Panc1 (cell line): ENCODE measurements at regions not wholly inside any gene's neighbourhood (a gene's known extent, or its start where the extent isn't known, plus 50 kb on each side); places are given as distances from the start of the nearest gene placed in this dataset.

Source experiments
- POLR2AphosphoS5 ChIP-seq: IDR thresholded peaks from 2 replicates; pipeline ENCODE4 v1.6.1; 2012; ENCODE audit warnings: mild to moderate bottlenecking, low read depth, low read length, moderate library complexity
- SIN3A ChIP-seq: IDR thresholded peaks from 2 replicates; pipeline ENCODE4 v1.6.1; 2012; ENCODE audit warnings: low read depth, mild to moderate bottlenecking, low read length, moderate library complexity, borderline replicate concordance; ENCODE audit not compliant: insufficient read depth
- TCF7L2 ChIP-seq: IDR thresholded peaks from 2 replicates; pipeline ENCODE4 v1.6.1; 2011; ENCODE audit warnings: mild to moderate bottlenecking, low read depth, low read length, inconsistent platforms
- TF ChIP-seq, protein P1 (sequence below): fragments of 450-650 bp; IDR thresholded peaks from 2 replicates; pipeline ENCODE4 v1.5.1; 2017; ENCODE audit warnings: mild to moderate bottlenecking
- TF ChIP-seq, protein P2 (sequence below), 2 experiments: IDR thresholded peaks; 2 replicates each; pipeline ENCODE4 v1.6.1; 2011 to 2012; ENCODE audit warnings: low read depth in 2 of 2, control low read depth in 1 of 2, low read length in 1 of 2, mild to moderate bottlenecking in 1 of 2, moderate library complexity in 1 of 2; ENCODE audit not compliant: insufficient read depth in 1 of 2

DNA sequence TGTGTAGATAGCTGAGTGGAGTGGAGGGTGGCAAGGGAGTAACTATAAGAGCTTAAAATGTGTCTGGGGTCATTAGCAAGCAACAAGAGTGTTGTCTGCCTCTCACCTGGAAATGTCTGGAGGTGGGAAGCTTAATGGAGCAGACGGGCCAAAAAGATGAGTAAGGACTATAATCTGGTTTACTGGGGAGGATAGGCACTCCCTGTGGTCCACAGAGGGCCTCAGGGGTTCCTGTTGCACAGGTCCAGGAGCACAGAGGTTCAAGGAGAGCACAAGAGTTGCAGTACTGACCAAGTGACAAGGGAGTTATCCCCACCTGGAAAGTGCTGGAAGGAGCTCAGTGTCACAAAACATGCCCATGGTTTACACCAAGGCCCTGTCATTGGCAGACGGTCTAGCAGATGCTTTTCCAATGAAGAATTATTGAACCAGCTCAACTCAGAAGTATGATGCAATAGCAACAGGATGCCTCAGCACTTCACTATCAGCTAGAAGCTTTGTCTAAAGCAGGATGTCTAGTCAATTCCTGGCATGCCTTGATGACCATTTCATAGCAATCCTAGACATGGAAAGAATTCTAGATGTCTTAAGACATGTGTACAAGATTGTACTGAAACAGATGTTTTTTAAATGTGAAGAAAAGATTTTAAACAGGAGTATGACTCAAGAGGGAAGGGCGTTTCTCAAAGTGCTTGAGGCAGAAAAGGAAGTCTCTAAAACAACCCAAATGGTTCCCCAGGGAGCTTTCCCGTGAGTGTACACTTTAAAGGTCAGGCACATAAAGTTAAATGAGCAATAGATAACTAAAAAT is 62.9 kb upstream of the SERPINE2 start:
- TF ChIP-seq, protein P1, sequence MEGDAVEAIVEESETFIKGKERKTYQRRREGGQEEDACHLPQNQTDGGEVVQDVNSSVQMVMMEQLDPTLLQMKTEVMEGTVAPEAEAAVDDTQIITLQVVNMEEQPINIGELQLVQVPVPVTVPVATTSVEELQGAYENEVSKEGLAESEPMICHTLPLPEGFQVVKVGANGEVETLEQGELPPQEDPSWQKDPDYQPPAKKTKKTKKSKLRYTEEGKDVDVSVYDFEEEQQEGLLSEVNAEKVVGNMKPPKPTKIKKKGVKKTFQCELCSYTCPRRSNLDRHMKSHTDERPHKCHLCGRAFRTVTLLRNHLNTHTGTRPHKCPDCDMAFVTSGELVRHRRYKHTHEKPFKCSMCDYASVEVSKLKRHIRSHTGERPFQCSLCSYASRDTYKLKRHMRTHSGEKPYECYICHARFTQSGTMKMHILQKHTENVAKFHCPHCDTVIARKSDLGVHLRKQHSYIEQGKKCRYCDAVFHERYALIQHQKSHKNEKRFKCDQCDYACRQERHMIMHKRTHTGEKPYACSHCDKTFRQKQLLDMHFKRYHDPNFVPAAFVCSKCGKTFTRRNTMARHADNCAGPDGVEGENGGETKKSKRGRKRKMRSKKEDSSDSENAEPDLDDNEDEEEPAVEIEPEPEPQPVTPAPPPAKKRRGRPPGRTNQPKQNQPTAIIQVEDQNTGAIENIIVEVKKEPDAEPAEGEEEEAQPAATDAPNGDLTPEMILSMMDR: no peak
- TF ChIP-seq TCF7L2 (no peak), SIN3A (no peak), POLR2AphosphoS5 (no peak)
- TF ChIP-seq, protein P2, sequence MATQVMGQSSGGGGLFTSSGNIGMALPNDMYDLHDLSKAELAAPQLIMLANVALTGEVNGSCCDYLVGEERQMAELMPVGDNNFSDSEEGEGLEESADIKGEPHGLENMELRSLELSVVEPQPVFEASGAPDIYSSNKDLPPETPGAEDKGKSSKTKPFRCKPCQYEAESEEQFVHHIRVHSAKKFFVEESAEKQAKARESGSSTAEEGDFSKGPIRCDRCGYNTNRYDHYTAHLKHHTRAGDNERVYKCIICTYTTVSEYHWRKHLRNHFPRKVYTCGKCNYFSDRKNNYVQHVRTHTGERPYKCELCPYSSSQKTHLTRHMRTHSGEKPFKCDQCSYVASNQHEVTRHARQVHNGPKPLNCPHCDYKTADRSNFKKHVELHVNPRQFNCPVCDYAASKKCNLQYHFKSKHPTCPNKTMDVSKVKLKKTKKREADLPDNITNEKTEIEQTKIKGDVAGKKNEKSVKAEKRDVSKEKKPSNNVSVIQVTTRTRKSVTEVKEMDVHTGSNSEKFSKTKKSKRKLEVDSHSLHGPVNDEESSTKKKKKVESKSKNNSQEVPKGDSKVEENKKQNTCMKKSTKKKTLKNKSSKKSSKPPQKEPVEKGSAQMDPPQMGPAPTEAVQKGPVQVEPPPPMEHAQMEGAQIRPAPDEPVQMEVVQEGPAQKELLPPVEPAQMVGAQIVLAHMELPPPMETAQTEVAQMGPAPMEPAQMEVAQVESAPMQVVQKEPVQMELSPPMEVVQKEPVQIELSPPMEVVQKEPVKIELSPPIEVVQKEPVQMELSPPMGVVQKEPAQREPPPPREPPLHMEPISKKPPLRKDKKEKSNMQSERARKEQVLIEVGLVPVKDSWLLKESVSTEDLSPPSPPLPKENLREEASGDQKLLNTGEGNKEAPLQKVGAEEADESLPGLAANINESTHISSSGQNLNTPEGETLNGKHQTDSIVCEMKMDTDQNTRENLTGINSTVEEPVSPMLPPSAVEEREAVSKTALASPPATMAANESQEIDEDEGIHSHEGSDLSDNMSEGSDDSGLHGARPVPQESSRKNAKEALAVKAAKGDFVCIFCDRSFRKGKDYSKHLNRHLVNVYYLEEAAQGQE (IDR thresholded peaks at IDR 0.05; ENCODE audit: insufficient read depth in 1 of 2, low read depth in 2 of 2, low read length in 1 of 2): no peak
